ENCODE measurements at regions not wholly inside any gene's neighbourhood (a gene's known extent, or its start where the extent isn't known, plus 50 kb on each side); places are given as distances from the start of the nearest gene placed in this dataset.
A peak's percentile ranks its signal among the peaks of the same experiment; 100 is the strongest.
"Not testable (repeated sequence)": the region's sequence is repeated elsewhere in the genome, so short reads cannot be mapped to it uniquely, and the experiment has no call there.

- TF ChIP-seq EZH2 (IDR thresholded peaks at IDR 0.05; ENCODE audit: insufficient read depth, low read length) (no peak), CTCF (IDR thresholded peaks at IDR 0.05; ENCODE audit: insufficient read depth, low read depth, low read length) (no peak)
- Mint-ChIP-seq H3K27me3 (ENCODE audit: low read depth, unreplicated experiment) (no peaks in the 10 kb centered on the region), H3K4me3 (ENCODE audit: unreplicated experiment) (no peak overlapping the region), H3K27ac (ENCODE audit: unreplicated experiment) (no peak overlapping the region), H3K9me3 (ENCODE audit: unreplicated experiment) (no peaks in the 10 kb centered on the region), H3K36me3 (ENCODE audit: low read depth, unreplicated experiment) (no peaks in the 10 kb centered on the region), H3K4me1 (ENCODE audit: low read depth, unreplicated experiment) (no peaks in the 10 kb centered on the region)
- DNase-seq (ENCODE audit: low read depth) (no peak), FAIRE-seq (no peak)
- Histone ChIP-seq H3K4me3 (ENCODE audit: insufficient read depth, low read depth, low read length) (no peak overlapping the region), H3K27me3 (ENCODE audit: insufficient read depth, low read length) (no peaks in the 10 kb centered on the region), H3K79me2 (ENCODE audit: insufficient read depth, low read length) (no peaks in the 10 kb centered on the region), H3K4me2 (ENCODE audit: low read length) (no peak overlapping the region), H4K20me1 (ENCODE audit: insufficient read depth, low read length) (no peaks in the 10 kb centered on the region), H3K36me3 (ENCODE audit: insufficient read depth, low read length) (no peaks in the 10 kb centered on the region), H3K9ac (ENCODE audit: low read length) (no peak overlapping the region), H2AFZ (ENCODE audit: low read depth, low read length) (no peak overlapping the region), H3K4me1 (ENCODE audit: insufficient read depth, low read length) (no peaks in the 10 kb centered on the region), H3K27ac (ENCODE audit: low read depth, low read length) (no peak overlapping the region), H3K9me3 (ENCODE audit: insufficient read depth, low read depth, low read length) (no peaks in the 10 kb centered on the region)
These were observed 864.1 kb downstream of the PCDH17 start for GRCh38 chr13:58495668-58496067.

GRCh38 chr13:58500938-58501337 lies 869.4 kb downstream of the PCDH17 start:
- no peaks in the 10 kb centered on the region for H3K4me1 ChIP-seq (ENCODE audit: insufficient read depth, low read length)
- H3K27ac ChIP-seq (ENCODE audit: low read depth, low read length), result no peak overlapping the region
- Mint-ChIP-seq H3K36me3 (ENCODE audit: low read depth, unreplicated experiment) (no peaks in the 10 kb centered on the region), H3K9me3 (ENCODE audit: unreplicated experiment) (no peaks in the 10 kb centered on the region), H3K4me3 (ENCODE audit: unreplicated experiment) (no peak overlapping the region), H3K27me3 (ENCODE audit: low read depth, unreplicated experiment) (no peaks in the 10 kb centered on the region), H3K27ac (ENCODE audit: unreplicated experiment) (no peak overlapping the region), H3K4me1 (ENCODE audit: low read depth, unreplicated experiment) (no peaks in the 10 kb centered on the region)
- H3K79me2 ChIP-seq (ENCODE audit: insufficient read depth, low read length), result no peaks in the 10 kb centered on the region
- H3K36me3 ChIP-seq (ENCODE audit: insufficient read depth, low read length), result no peaks in the 10 kb centered on the region
- TF ChIP-seq CTCF (IDR thresholded peaks at IDR 0.05; ENCODE audit: insufficient read depth, low read depth, low read length) (no peak), EZH2 (IDR thresholded peaks at IDR 0.05; ENCODE audit: insufficient read depth, low read length) (no peak)
- no peak overlapping the region for H3K9ac ChIP-seq (ENCODE audit: low read length)
- no peak overlapping the region for H3K4me3 ChIP-seq (ENCODE audit: insufficient read depth, low read depth, low read length)
- no peak for FAIRE-seq
- H4K20me1 ChIP-seq (ENCODE audit: insufficient read depth, low read length), result no peaks in the 10 kb centered on the region
- peak; percentile 36 for DNase-seq (ENCODE audit: low read depth)
- H2AFZ ChIP-seq (ENCODE audit: low read depth, low read length), result no peak overlapping the region
- no peak overlapping the region for H3K4me2 ChIP-seq (ENCODE audit: low read length)
- no peaks in the 10 kb centered on the region for H3K27me3 ChIP-seq (ENCODE audit: insufficient read depth, low read length)
- H3K9me3 ChIP-seq (ENCODE audit: insufficient read depth, low read depth, low read length), result no peaks in the 10 kb centered on the region

GRCh38 chr13:58504202-58504700 lies 872.7 kb downstream of the PCDH17 start:
- H3K4me2 ChIP-seq (ENCODE audit: low read length); DNase-seq (ENCODE audit: low read depth); H3K9me3 ChIP-seq (ENCODE audit: insufficient read depth, low read depth, low read length); H3K9me3 Mint-ChIP-seq (ENCODE audit: unreplicated experiment); H3K36me3 Mint-ChIP-seq (ENCODE audit: low read depth, unreplicated experiment); FAIRE-seq; H3K27me3 Mint-ChIP-seq (ENCODE audit: low read depth, unreplicated experiment); H3K27ac Mint-ChIP-seq (ENCODE audit: unreplicated experiment); H3K79me2 ChIP-seq (ENCODE audit: insufficient read depth, low read length); H4K20me1 ChIP-seq (ENCODE audit: insufficient read depth, low read length); H3K4me1 Mint-ChIP-seq (ENCODE audit: low read depth, unreplicated experiment); H3K27ac ChIP-seq (ENCODE audit: low read depth, low read length); H3K4me3 Mint-ChIP-seq (ENCODE audit: unreplicated experiment); H3K27me3 ChIP-seq (ENCODE audit: insufficient read depth, low read length); H3K9ac ChIP-seq (ENCODE audit: low read length); H2AFZ ChIP-seq (ENCODE audit: low read depth, low read length); H3K4me1 ChIP-seq (ENCODE audit: insufficient read depth, low read length); H3K4me3 ChIP-seq (ENCODE audit: insufficient read depth, low read depth, low read length); H3K36me3 ChIP-seq (ENCODE audit: insufficient read depth, low read length): not testable (repeated sequence)

GRCh38 chr13:58505262-58505920 lies 873.8 kb downstream of the PCDH17 start:
- H3K9ac ChIP-seq (ENCODE audit: low read length); H3K36me3 ChIP-seq (ENCODE audit: insufficient read depth, low read length); H3K4me1 Mint-ChIP-seq (ENCODE audit: low read depth, unreplicated experiment); H2AFZ ChIP-seq (ENCODE audit: low read depth, low read length); H4K20me1 ChIP-seq (ENCODE audit: insufficient read depth, low read length); DNase-seq (ENCODE audit: low read depth); H3K4me3 ChIP-seq (ENCODE audit: insufficient read depth, low read depth, low read length); H3K27me3 Mint-ChIP-seq (ENCODE audit: low read depth, unreplicated experiment); H3K9me3 Mint-ChIP-seq (ENCODE audit: unreplicated experiment); H3K79me2 ChIP-seq (ENCODE audit: insufficient read depth, low read length); H3K4me3 Mint-ChIP-seq (ENCODE audit: unreplicated experiment); H3K27ac ChIP-seq (ENCODE audit: low read depth, low read length); H3K9me3 ChIP-seq (ENCODE audit: insufficient read depth, low read depth, low read length); FAIRE-seq; H3K4me1 ChIP-seq (ENCODE audit: insufficient read depth, low read length); H3K27ac Mint-ChIP-seq (ENCODE audit: unreplicated experiment); H3K27me3 ChIP-seq (ENCODE audit: insufficient read depth, low read length); H3K4me2 ChIP-seq (ENCODE audit: low read length); H3K36me3 Mint-ChIP-seq (ENCODE audit: low read depth, unreplicated experiment): not testable (repeated sequence)
